ENCODE measurements at regions not wholly inside any gene's neighbourhood (a gene's known extent, or its start where the extent isn't known, plus 50 kb on each side); places are given as distances from the start of the nearest gene placed in this dataset.

DNA sequence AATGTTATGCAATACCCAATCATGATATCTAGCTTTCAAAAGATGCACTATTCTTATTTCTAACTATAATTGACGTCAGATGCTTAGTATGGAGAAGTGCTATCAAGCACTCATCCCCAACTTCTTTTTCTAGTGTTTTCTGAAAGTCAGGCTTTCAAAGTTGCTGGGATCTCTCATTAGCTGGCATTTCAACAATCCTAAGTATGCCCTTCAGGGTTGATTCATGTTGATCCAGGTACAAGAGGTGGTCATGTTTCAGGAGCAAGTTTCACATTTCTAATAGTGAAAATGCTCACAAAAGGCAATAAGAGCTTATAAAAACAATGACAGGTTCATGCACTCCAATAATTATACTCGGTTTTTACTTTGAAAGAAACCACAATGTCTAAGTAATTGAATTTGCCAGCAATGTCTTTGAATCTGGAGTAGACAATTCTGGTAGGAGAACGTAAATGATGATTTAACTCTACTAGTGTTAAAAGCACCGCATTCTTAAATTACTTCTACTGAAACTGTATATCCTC, 193.7 kb upstream of the KHDRBS2 start:
- H3K79me2 ChIP-seq (ENCODE audit: insufficient read depth, low read length), result no peaks in the 10 kb centered on the region
- Mint-ChIP-seq H3K4me1 (ENCODE audit: low read depth, unreplicated experiment) (no peaks in the 10 kb centered on the region), H3K27me3 (ENCODE audit: low read depth, unreplicated experiment) (no peaks in the 10 kb centered on the region)

DNA sequence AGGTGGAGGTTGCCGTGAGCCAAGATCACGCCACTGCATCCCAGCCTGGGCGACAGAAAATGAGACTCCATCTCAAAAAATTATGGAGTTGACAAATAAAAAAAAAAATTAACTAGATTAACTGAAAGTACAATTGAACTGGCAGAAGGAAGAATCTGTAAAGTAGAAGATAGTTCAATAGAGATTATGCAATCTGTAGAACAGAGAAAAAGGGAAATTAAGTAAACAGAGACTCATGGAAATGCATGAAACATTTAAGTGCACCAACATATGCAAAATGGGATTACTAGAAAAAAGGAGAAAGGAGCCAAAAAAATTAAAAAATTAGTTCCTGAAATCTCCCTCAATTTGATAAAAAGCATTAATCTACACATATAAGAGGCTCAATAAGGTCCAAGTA, 188.8 kb upstream of the KHDRBS2 start:
- no peak overlapping the region for H3K4me2 ChIP-seq (ENCODE audit: low read length)
- no peaks in the 10 kb centered on the region for H3K9me3 Mint-ChIP-seq (ENCODE audit: unreplicated experiment)
- no peaks in the 10 kb centered on the region for H3K27me3 ChIP-seq (ENCODE audit: insufficient read depth, low read length)
- H3K79me2 ChIP-seq (ENCODE audit: insufficient read depth, low read length), result no peaks in the 10 kb centered on the region
- DNase-seq (ENCODE audit: low read depth) (no peak), FAIRE-seq (no peak)
- H3K9me3 ChIP-seq (ENCODE audit: insufficient read depth, low read depth, low read length), result no peaks in the 10 kb centered on the region
- no peaks in the 10 kb centered on the region for H3K27me3 Mint-ChIP-seq (ENCODE audit: low read depth, unreplicated experiment)
- no peaks in the 10 kb centered on the region for H3K4me1 Mint-ChIP-seq (ENCODE audit: low read depth, unreplicated experiment)
- H3K36me3 ChIP-seq (ENCODE audit: insufficient read depth, low read length), result no peaks in the 10 kb centered on the region
- no peak overlapping the region for H2AFZ ChIP-seq (ENCODE audit: low read depth, low read length)
- TF ChIP-seq, protein P1, sequence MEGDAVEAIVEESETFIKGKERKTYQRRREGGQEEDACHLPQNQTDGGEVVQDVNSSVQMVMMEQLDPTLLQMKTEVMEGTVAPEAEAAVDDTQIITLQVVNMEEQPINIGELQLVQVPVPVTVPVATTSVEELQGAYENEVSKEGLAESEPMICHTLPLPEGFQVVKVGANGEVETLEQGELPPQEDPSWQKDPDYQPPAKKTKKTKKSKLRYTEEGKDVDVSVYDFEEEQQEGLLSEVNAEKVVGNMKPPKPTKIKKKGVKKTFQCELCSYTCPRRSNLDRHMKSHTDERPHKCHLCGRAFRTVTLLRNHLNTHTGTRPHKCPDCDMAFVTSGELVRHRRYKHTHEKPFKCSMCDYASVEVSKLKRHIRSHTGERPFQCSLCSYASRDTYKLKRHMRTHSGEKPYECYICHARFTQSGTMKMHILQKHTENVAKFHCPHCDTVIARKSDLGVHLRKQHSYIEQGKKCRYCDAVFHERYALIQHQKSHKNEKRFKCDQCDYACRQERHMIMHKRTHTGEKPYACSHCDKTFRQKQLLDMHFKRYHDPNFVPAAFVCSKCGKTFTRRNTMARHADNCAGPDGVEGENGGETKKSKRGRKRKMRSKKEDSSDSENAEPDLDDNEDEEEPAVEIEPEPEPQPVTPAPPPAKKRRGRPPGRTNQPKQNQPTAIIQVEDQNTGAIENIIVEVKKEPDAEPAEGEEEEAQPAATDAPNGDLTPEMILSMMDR (IDR thresholded peaks at IDR 0.05; ENCODE audit: insufficient read depth, low read depth, low read length), result no peak
- TF ChIP-seq EZH2 (IDR thresholded peaks at IDR 0.05; ENCODE audit: insufficient read depth, low read length), result no peak
- H3K4me3 ChIP-seq (ENCODE audit: insufficient read depth, low read depth, low read length), result no peak overlapping the region
- H3K9ac ChIP-seq (ENCODE audit: low read length), result no peak overlapping the region
- H3K36me3 Mint-ChIP-seq (ENCODE audit: low read depth, unreplicated experiment), result no peaks in the 10 kb centered on the region
- no peak overlapping the region for H3K27ac Mint-ChIP-seq (ENCODE audit: unreplicated experiment)
- no peak overlapping the region for H3K4me3 Mint-ChIP-seq (ENCODE audit: unreplicated experiment)
- H3K4me1 ChIP-seq (ENCODE audit: insufficient read depth, low read length), result no peaks in the 10 kb centered on the region
- H4K20me1 ChIP-seq (ENCODE audit: insufficient read depth, low read length), result no peaks in the 10 kb centered on the region
- H3K27ac ChIP-seq (ENCODE audit: low read depth, low read length), result no peak overlapping the region

More for the DNA sequence above, 193.7 kb upstream of the KHDRBS2 start:
- no peak for DNase-seq (ENCODE audit: low read depth)
- no peak overlapping the region for H3K4me3 Mint-ChIP-seq (ENCODE audit: unreplicated experiment)
- no peak overlapping the region for H3K9ac ChIP-seq (ENCODE audit: low read length)
- no peaks in the 10 kb centered on the region for H3K27me3 ChIP-seq (ENCODE audit: insufficient read depth, low read length)
- no peak for TF ChIP-seq EZH2 (IDR thresholded peaks at IDR 0.05; ENCODE audit: insufficient read depth, low read length)
- TF ChIP-seq, protein P1 (IDR thresholded peaks at IDR 0.05; ENCODE audit: insufficient read depth, low read depth, low read length), result no peak
- no peak for FAIRE-seq
- no peak overlapping the region for H3K4me3 ChIP-seq (ENCODE audit: insufficient read depth, low read depth, low read length)
- no peaks in the 10 kb centered on the region for H3K36me3 ChIP-seq (ENCODE audit: insufficient read depth, low read length)
- H2AFZ ChIP-seq (ENCODE audit: low read depth, low read length), result no peak overlapping the region
- H3K4me1 ChIP-seq (ENCODE audit: insufficient read depth, low read length), result no peaks in the 10 kb centered on the region
- H3K9me3 ChIP-seq (ENCODE audit: insufficient read depth, low read depth, low read length), result no peaks in the 10 kb centered on the region
- H3K9me3 Mint-ChIP-seq (ENCODE audit: unreplicated experiment), result no peaks in the 10 kb centered on the region
- no peaks in the 10 kb centered on the region for H4K20me1 ChIP-seq (ENCODE audit: insufficient read depth, low read length)
- no peak overlapping the region for H3K27ac ChIP-seq (ENCODE audit: low read depth, low read length)
- H3K27ac Mint-ChIP-seq (ENCODE audit: unreplicated experiment), result no peak overlapping the region
- H3K4me2 ChIP-seq (ENCODE audit: low read length), result no peak overlapping the region
- H3K36me3 Mint-ChIP-seq (ENCODE audit: low read depth, unreplicated experiment), result no peaks in the 10 kb centered on the region

DNA sequence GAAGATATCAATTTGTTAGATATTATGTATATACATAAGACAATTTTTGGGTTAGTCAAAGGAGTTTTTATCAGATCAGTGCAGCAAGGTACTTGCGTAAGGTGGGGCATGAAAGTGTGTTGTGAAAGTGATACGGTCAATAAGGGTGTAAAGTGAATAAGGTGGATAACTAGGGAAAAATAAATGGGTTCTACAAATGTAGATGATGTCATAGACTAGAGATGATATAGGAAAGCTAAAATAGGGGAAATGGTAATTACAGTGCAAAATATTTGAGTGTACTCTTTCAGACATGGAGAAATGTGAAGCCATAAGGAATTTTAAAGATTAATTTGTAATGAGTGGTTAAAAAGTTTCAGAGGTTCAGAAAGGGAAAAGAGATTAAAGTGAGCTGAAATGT, 180.6 kb upstream of the KHDRBS2 start:
- Histone ChIP-seq H4K20me1 (ENCODE audit: insufficient read depth, low read length) (no peaks in the 10 kb centered on the region), H3K36me3 (ENCODE audit: insufficient read depth, low read length) (no peaks in the 10 kb centered on the region), H3K9ac (ENCODE audit: low read length) (no peak overlapping the region), H3K27me3 (ENCODE audit: insufficient read depth, low read length) (no peaks in the 10 kb centered on the region), H3K9me3 (ENCODE audit: insufficient read depth, low read depth, low read length) (peaks cover 5% of the 10 kb centered on the region), H2AFZ (ENCODE audit: low read depth, low read length) (no peak overlapping the region), H3K4me2 (ENCODE audit: low read length) (no peak overlapping the region), H3K4me1 (ENCODE audit: insufficient read depth, low read length) (no peaks in the 10 kb centered on the region), H3K4me3 (ENCODE audit: insufficient read depth, low read depth, low read length) (no peak overlapping the region), H3K27ac (ENCODE audit: low read depth, low read length) (no peak overlapping the region), H3K79me2 (ENCODE audit: insufficient read depth, low read length) (no peaks in the 10 kb centered on the region)
- Mint-ChIP-seq H3K9me3 (ENCODE audit: unreplicated experiment) (no peaks in the 10 kb centered on the region), H3K4me1 (ENCODE audit: low read depth, unreplicated experiment) (no peaks in the 10 kb centered on the region), H3K36me3 (ENCODE audit: low read depth, unreplicated experiment) (no peaks in the 10 kb centered on the region), H3K27ac (ENCODE audit: unreplicated experiment) (no peak overlapping the region), H3K27me3 (ENCODE audit: low read depth, unreplicated experiment) (no peaks in the 10 kb centered on the region), H3K4me3 (ENCODE audit: unreplicated experiment) (no peak overlapping the region)
- FAIRE-seq (no peak), DNase-seq (ENCODE audit: low read depth) (no peak)
- TF ChIP-seq, protein P1 (IDR thresholded peaks at IDR 0.05; ENCODE audit: insufficient read depth, low read depth, low read length), result no peak
- TF ChIP-seq EZH2 (IDR thresholded peaks at IDR 0.05; ENCODE audit: insufficient read depth, low read length), result no peak

All from astrocyte (in vitro differentiated cells and primary cell).